ENCODE measurements at regions not wholly inside any gene's neighbourhood (a gene's known extent, or its start where the extent isn't known, plus 50 kb on each side); places are given as distances from the start of the nearest gene placed in this dataset.

DNA sequence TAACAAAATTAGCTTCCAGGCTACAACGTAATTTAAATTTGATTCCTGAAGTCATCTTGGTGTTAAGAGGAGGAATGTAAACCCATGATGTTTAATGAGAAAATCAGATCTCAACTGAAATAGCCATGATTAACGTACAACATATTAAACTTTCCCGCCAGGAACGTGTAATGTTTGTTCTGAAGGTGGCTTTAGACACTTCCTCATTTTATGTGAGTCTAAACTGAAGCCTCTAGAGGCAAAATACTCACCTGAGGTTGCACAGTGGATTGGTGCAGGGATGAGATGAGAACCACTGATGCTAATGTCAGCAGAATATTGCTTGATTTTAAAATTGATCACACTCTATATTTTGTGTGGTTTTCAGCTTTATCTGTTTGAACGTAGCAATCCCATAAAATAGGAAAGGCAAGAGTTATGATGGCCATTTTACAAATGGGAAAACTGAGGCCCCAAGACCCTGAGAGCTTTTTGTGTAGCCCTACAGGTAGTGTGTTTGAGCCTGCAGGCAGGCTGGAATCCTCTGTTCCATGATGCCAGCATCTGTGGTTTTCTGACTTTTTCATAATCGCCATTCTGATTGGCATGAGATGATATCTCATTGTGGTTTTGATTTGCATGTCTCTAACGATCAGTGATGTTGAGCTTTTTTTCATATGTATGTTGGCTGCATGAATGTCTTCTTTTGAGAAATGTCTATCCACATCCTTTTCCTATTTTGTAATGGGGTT lies 243.7 kb upstream of the BMPER start:
- no peak for DNase-seq

DNA sequence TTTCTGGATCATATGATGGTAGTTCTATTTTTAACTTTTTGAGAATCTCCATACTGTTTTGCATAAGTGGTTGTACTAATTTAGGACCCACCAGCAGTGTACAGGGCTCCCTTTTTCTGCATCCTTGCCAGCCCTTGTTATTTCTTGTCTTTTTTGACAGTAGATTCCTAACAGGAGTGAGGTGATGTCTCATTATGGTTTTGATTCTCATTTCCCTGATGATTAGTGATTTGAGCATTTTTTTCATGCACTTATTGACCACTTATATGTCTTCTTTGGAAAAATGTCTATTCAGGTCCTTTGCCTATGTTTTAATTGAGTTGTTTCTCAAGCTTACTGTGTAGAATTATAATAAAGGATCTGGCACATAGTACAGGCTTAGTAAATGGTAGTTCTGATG lies 238.8 kb upstream of the BMPER start:
- no peak for DNase-seq

DNA sequence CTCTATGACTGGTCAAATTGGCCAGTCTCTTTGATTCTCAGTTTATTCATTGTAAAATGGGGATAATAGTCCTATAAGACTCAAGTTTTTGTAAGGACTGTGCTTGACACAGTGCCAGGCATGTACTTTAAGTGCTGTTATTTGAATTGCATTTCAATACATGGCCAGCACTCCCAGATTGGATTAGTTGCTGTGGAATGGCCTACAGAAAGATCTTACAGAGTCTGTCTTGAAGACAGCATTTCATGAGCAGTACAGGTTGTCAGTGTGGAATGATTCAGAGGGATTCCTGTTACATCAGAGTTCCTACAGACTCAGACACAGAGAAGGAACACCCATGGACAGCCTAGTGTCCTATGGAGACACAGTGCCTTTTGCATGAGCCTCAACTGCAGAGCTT lies 238.1 kb upstream of the BMPER start:
- no peak for DNase-seq

DNA sequence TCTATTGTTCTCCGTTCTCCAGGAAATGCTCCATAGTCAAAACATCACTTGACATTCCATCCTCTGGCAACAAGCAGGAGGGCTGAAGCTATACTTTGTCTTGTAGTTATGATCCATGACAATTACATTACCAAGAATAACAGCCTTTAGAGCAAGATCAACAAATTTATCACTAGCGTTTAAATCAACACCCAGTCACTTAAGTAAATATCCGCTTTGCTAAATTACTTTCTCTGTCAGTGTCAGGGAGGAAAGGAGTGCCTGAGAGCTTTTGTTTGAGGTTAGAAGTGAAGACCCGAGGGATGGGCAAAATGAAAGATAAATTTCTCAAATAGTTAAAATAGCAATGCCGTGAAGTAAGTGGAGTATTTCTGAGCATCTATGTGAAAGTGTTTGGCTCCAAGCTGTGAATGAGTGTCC lies 236.1 kb upstream of the BMPER start:
- DNase-seq: peak; percentile 93

DNA sequence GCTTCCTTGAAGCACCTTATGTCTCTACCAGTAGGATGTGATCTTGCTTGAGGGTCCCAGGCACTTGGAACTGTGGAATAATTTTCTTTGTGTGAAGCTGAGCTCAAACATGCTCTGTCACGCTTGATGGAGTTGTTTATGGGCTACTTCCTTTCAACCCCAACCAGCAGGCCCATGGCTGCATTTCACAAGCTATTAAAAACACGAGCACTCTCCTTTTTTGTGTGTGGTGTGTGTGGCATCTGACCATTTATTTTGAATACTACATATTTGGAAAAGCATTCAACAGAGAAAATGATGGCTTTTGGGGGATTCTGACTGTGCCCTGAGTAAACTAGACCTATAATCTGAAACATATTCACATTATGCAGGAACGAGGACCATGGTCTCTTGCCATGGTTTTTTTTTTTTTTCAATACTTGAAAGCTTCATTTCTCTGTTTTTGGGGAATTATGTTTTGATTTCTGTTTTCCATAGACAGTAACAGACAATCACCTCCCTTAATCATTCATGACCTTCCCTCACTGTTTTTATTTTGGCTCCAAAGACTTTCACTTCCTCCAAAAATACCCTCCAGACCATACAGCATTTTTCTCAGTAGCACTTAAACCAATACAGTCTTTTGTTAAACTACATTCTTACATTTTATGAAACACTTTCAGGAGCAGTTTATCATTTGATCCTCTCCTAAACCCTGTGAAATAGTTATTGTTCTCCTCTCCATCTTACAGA lies 233.6 kb upstream of the BMPER start:
- DNase-seq: peak; percentile 95

DNA sequence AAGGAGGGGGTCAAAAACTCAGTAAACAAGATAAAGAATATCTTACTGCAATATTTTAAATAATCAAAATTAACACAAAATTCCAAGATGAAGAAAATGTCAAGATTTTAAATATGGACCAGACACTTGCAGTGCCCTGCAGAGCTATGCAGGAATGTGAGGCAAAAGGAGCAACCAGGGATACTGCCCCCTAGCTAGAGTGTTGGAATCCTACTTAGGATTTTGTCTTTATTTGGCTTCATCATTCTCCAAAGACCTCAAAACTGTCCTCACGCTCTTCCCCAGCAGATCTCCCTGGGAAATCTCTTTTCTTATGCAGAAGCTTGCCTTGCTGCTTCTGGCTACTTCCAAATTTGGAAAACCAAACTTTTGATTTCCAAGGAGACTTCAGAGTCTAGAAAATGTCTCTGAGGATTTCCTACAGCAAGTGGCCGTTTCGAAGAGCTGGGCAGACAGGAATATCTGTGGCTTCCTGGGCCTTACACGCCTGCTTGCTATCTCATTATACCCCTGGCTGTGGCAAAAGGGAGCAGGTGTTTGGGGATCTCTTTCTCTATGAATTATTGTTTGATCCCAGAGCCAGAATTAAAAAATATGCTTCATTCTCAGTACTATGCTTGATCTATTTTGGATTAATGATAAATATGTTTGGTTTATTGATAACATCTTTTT lies 232.2 kb upstream of the BMPER start:
- DNase-seq: no peak

DNA sequence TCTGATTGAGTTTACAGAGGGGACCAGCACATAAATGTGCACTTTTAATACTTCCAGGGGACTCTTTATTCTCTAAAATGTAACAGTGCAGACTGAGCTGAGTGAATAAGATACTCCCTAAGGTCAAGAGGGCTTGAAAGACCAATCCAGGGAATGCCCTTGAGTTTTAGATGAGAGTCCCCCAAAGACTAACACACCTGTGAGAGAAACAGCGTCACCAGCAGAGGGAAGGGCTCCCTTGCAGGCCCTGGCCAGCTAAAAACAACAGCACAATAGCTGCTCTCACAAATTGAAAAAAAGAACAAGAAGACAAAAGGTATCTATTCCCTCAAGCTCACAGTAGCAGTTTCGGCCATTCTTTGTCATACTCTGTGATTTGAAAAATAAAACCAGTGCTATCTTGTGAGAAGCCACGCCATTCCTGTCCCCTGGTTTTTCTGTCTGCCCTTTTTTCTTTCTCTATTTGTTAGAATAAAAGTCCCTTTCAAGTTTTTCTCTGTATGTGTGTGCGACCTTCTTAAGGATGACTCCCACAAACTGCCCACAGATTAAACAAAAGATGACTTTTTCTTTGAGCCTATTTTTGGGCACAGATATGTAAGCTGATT lies 230.4 kb upstream of the BMPER start:
- DNase-seq: no peak

DNA sequence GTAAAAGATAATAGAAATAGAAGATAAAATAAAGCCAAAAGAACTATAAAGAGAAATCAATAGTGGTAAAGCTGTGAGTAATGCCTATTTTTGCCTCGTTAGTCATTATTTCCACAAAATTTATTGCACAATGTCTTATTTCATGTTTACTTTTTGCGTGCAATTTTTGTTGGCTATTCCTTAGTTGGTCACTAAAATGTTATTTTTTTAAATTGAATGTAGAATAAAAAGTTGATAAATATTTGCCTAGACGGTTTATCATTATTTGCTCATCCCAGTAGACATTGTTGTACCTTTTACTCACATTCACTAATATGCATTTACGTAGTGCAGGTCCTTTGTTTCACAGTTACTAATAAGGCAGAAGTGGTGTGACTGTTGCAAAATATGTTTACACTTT lies 227.8 kb upstream of the BMPER start:
- peak; percentile 67 for DNase-seq

DNA sequence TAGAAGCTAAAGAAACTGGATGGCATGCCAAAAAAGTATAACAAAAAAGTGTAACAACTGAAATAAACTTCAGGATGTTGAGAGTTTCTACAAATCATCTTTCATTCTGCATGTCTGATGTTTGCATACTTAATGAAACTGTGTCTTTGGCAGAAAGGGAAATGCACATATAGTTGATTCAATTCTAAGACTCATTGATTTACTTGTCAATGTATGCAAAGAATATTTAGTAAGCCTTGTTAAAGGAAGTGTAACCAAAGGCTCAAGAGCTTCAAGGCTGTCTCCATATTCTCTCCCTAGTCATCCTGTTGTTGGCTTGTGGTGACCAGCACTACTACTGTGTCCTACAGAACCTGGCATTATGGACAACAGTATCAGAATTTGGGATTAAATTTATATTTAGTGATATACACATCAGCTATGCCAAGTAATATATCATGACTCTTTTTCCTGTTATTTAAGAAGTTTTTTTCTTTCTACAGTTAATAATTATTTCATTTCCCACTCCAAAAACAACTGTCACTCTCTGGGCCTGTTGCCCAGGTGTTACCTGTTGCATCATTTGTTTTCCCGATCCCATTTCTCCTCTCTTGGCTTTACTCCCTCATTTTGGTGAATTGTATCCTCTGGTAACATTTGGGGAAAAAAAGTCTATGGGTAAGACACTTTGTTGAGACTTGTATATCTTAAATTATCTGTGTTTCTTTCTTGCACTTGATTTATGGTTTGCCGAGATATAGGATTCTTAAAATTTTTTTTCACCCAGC lies 226.6 kb upstream of the BMPER start:
- peak; percentile 19 for DNase-seq

DNA sequence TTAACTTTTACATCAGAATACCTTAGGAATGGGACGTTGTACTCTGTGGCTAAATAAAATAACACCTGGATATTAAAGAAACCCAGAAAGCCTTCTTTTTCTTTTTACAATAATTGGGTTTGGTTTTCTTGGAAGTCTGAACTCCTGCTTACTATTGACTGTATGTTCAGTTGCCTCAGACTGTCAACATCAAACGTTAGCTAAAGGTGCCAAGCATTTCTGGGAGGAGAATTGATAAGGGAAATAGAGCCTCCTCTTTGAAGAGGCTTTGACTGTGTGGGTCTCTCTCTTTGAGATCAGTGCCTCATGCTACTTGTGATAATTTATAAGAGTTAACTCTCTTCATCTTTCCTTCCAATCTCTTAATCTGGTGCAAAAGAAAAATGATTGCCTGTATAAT lies 224.7 kb upstream of the BMPER start:
- DNase-seq: no peak

DNA sequence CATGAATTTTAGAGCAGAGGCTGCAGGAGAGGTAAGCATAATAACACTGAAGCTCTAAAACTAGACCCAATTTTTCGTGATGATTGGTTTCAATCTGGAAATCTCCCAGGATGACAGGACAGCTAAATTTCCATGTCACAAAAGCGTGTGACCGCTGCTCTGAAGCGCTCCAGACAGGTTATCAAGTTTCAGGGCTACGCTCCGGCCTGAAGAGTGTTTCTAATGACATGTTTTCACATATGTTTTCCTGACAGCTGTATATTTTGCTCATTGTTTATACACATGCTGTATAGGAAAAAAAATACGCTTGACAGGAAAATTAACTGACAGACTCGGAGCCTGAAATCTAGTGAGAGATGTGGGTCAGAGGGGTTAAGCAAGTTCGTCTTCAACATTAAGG lies 219.8 kb upstream of the BMPER start:
- no peak for DNase-seq

DNA sequence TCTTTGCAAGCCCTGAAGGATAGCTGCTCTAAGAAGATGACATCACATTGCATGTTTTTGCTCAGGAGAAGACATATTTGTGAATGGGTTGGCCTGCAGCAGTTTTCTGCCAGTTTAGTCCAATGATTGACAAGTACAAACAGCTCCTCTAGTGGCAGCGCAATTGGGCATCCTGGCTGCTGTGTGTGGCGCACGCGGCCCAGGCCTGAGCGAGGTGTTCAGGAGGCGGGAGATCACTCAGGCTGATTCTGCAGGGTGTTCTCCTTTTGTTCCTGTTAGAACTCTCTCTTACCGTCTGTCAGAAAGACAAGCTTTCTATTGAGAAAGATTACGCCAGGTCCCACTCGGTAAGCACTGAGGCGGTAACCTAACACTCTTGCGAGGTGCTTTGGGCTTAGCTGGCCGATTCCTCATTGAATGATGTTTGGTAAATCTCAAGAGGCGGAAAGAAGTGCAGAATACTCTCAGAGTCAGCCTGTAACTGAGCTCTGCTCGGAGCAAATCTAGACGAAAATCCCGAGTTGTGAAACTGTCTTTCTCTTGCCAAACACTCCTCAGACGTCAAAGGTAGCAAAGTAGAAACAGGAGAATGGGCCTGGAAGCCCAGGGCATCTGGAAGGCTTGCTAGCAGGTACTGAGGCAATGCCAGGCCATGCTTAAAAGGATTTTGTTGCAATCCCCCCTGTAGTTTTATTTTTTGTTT lies 219.2 kb upstream of the BMPER start:
- DNase-seq: peak; percentile 83

DNA sequence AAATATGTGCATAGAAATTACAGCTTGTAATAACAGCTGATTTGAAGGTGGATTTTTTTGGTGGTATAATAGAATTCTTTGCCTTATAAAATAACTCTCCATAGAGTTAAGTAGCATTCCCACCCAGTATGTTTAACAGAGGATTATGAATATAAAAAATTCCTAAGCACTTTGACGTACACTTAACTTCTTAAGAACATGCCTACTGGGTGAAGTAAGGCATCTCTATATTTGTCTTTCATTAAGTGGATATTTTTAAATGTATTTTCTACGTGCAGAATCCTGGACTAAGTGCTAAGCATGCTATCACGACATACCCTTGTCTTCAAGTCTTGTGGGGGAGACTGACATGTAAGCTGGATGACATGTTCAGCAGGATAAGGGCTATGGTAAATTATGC lies 217.7 kb upstream of the BMPER start:
- no peak for DNase-seq

DNA sequence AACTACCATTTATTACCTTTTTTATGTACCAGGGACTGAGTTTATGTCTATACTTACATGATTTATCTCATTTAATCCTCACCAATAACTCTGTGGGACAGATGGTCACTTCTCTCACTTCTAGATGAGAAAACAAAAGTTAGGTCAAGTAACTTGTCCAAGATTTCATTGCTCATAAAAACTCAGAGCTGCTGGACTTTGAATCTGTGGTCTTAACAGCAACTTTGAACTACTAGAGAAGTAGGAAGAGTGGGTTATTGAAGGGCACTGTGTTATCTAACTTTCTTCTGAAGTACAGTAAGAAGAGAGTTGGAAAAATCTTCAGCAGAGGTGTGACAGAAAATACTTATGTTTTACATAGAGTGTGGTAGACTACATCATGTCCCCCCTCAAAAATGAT lies 214.2 kb upstream of the BMPER start:
- no peak for DNase-seq

DNA sequence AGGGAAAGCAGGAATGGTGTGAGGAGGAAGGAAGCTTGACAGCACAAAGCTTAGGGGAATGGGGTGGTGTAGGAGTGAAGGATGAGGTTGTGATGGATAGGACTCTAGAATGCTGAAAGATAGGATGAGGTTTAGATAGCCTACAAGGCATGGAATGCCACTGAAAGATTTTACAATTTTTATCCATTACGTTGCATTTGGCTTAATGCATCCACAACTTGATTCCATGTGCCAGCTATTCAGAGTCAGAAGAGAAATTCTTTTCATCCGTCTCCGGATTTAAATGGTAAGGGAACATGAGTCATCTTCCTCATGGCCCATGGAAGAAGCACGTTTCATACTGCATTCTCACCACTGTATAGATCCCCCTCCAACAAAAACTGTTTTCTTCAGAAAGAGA lies 212.4 kb upstream of the BMPER start:
- no peak for DNase-seq

DNA sequence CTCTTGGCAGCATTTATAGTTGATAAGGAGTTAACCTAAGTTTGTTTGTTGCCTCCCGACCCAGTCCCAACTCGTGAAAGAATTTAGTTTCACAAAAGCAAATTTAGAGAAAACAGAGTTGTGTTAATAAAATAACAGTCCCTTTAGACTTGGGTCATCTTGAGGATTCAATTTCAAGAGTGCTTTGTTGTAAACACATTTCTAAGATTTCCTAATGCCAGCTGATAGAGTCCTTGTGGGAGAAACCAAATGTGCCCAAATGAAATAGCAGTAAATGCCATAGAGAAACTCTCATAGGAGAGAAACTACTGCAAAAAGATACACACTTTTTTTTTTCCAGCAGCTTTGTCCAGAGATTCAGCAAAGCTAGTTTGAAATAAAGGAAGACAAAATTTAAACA lies 211.3 kb upstream of the BMPER start:
- DNase-seq: no peak

DNA sequence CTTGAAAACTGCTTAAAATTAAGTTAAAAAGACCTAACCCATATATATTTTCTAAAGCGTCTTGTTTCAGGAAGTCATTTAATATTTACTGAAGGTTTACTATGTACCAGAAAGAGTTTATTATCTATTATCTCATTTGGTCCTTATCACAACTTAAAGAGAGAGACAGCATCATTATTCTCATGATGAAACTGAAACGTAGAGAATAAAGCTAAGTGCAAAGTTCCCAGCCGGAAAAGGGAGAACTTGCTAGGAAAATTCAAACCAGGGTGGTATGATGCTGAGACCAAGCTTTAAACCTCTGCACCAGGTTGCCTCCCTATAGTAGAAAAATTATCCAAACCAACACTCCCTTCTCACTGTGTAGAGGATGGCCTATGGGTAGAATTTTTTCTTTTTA lies 207.7 kb upstream of the BMPER start:
- no peak for DNase-seq

DNA sequence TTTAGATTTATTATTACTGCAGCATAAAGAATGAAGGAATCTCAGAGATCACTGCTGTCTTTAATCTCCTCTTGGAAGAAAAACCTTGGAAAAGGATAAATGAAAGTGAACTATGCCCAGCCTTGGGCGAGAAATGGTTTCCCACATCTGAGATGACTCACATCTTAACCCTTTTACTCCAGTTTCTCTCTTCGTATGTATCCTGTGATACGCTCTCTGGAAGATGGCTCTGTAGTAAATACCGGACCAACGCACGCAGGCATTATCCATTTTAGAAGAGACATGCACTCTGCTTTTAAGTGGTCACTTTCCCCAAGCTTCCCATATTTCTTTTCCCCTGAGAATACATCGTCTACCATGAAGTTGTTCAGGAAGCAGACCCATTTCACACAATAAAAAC lies 207.3 kb upstream of the BMPER start:
- no peak for DNase-seq

DNA sequence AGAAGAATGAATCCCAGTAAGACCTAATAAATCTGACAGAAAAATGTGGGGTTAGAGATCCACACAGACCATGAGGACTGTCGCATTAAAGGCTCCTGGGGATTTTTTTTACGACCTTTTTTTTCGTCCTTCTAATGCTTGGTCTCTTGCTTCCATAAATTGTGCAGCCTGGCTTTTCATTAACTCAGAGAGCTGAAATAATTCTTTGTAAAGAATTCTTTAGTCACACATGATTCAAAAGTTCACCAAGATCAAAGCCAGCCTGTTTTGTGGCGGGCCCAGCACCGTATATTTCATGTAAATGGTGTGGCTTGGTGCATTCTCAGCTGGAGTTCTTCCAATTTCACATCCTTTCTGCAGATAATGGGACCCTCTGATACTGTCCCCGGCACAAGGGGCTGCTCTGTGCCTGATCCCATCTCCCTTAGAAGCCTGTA lies 206.6 kb upstream of the BMPER start:
- DNase-seq: no peak

DNA sequence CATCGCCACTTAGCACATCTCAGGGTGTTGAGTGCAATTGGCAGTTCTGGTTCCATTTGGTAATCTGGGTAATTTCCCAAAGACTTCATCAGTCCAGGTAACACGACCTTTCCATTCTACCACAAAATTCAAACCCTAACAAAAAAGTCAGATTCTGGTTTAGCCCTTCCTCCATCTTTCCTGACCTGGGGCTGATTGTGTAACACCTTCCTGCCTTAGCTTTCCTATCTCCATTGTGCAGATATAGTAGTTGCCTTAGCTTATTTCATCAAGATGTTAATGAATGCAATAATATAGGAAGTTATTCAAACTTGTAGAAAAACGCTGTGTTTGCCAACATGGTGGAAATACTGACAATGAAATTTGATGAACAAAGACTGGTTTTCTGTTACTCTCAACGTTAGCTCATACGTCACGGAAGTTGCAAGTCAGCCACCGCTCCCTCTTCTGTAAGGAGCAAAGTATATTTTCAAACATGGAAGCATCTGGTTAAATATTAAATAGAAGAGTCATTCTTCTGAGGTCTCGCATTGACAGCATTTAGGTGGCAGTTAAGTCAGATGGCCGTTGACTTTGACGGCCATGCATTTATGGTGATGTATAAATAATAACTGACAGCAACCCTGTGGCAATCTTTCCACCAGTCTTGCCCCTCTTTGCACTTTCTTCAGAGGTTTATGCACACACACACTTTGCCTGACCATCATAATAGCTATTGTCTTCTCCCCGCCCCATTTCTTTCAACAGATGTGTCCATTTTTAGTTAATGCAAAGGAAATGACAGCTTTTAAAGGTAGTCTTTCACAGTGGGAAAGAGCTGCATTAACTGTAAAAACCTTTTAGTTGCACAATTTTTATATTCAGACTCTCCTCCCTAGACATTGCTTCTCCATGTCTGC lies 205.1 kb upstream of the BMPER start:
- peak; percentile 25 for DNase-seq

DNA sequence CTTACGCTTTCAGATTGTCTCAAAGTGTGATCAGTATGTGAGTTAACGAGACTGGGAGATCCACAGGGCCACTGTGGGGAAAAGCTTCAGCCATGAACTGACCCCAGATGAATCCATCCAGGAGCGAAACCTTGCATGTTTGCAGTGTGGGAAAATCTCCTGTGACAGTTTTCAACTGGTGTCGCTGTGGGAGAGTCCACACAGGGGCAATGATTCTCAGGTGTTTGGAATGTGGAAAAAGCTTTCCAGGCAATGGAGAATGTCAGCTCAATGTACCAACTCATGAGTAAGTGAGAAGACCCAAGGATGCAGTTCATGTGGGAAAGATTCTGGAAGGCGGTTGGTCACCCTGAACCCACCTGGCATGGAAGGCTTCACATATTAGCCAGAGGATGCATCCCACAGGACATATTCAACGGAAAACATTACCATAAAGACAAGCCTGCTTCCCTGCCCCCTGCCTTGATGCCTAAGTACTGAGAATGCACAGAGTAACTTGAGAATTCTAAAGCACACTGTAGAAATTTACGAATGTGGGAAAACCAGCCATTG lies 204.1 kb upstream of the BMPER start:
- no peak for DNase-seq
